COLO668 (cell line): ENCODE measurements at regions not wholly inside any gene's neighbourhood (a gene's known extent, or its start where the extent isn't known, plus 50 kb on each side); places are given as distances from the start of the nearest gene placed in this dataset.

Experiments used
- DNase-seq: peaks from one replicate; lab custom pipeline; 2025; ENCODE audit not compliant: unreplicated experiment; lab: John Stamatoyannopoulos, UW

GRCh38 chr4:166481055-166481454, 608.0 kb downstream of the TLL1 start:
- no peak for DNase-seq

- DNase-seq = no peak
These were observed 608.7 kb downstream of the TLL1 start for GRCh38 chr4:166481739-166482138.

GRCh38 chr4:166482758-166483157, 609.7 kb downstream of the TLL1 start:
- no peak for DNase-seq

- no peak for DNase-seq
These were observed 618.6 kb downstream of the TLL1 start for GRCh38 chr4:166491635-166492034.

- no peak for DNase-seq
These were observed 620.9 kb downstream of the TLL1 start for GRCh38 chr4:166493924-166494345.

- no peak for DNase-seq
These were observed 625.5 kb downstream of the TLL1 start for GRCh38 chr4:166498546-166498945.

GRCh38 chr4:166499820-166500219, 626.8 kb downstream of the TLL1 start:
- no peak for DNase-seq

GRCh38 chr4:166501941-166502382, 628.9 kb downstream of the TLL1 start:
- DNase-seq = no peak

GRCh38 chr4:166502660-166503059, 629.6 kb downstream of the TLL1 start:
- DNase-seq = no peak

- DNase-seq = no peak
These were observed 633.0 kb downstream of the TLL1 start for GRCh38 chr4:166506051-166506450.

- DNase-seq = no peak
These were observed 639.2 kb downstream of the TLL1 start for GRCh38 chr4:166512267-166512666.

GRCh38 chr4:166518315-166518714, 645.3 kb downstream of the TLL1 start:
- no peak for DNase-seq

- peak; percentile 35 for DNase-seq
These were observed 645.7 kb downstream of the TLL1 start for GRCh38 chr4:166518776-166519175.

- DNase-seq = no peak
These were observed 646.7 kb downstream of the TLL1 start for GRCh38 chr4:166519774-166520173.

GRCh38 chr4:166527500-166527899, 654.5 kb downstream of the TLL1 start:
- no peak for DNase-seq

GRCh38 chr4:166531703-166532102, 658.7 kb downstream of the TLL1 start:
- DNase-seq = no peak

GRCh38 chr4:166535865-166536264, 662.8 kb downstream of the TLL1 start:
- DNase-seq = no peak

GRCh38 chr4:166538491-166539005, 665.5 kb downstream of the TLL1 start:
- DNase-seq = no peak

GRCh38 chr4:166546009-166546408, 673.0 kb downstream of the TLL1 start:
- DNase-seq = no peak

GRCh38 chr4:166577639-166578038, 656.7 kb downstream of the SPOCK3 start:
- DNase-seq = no peak

GRCh38 chr4:166585491-166585890, 648.8 kb downstream of the SPOCK3 start:
- no peak for DNase-seq

GRCh38 chr4:166594326-166594946, 639.9 kb downstream of the SPOCK3 start:
- peak; percentile 48 for DNase-seq

- no peak for DNase-seq
These were observed 634.0 kb downstream of the SPOCK3 start for GRCh38 chr4:166600264-166600663.
